ENCODE measurements at regions not wholly inside any gene's neighbourhood (a gene's known extent, or its start where the extent isn't known, plus 50 kb on each side); places are given as distances from the start of the nearest gene placed in this dataset.

GRCh38 chr5:105922574-105922973, 1748.2 kb downstream of the EFNA5 start:
- no peaks in the 10 kb centered on the region for H3K36me3 ChIP-seq (ENCODE audit: insufficient read depth, low read length)
- H3K4me3 ChIP-seq (ENCODE audit: low read length), result no peak overlapping the region
- no CpG with 5 or more reads among the region's 1 CpG for WGBS
- no peaks in the 10 kb centered on the region for H3K9me3 ChIP-seq (ENCODE audit: insufficient read depth, low read depth, low read length)
- no peaks in the 10 kb centered on the region for H3K27me3 ChIP-seq (ENCODE audit: insufficient read depth, low read length)
- H3K4me1 ChIP-seq (ENCODE audit: insufficient read depth, low read length), result 0 out of 2 replicates have a peak, but pooled peaks cover 4% of the 10 kb centered on the region
- H3K9ac ChIP-seq (ENCODE audit: low read depth, low read length), result no peak overlapping the region
- H3K27ac ChIP-seq (ENCODE audit: low read depth, low read length), result no peak overlapping the region

GRCh38 chr5:105922080-105922479, 1748.7 kb downstream of the EFNA5 start:
- Histone ChIP-seq H3K9me3 (ENCODE audit: insufficient read depth, low read depth, low read length) (no peaks in the 10 kb centered on the region), H3K27ac (ENCODE audit: low read depth, low read length) (no peak overlapping the region), H3K4me1 (ENCODE audit: insufficient read depth, low read length) (0 out of 2 replicates have a peak, but pooled peaks cover 4% of the 10 kb centered on the region), H3K36me3 (ENCODE audit: insufficient read depth, low read length) (no peaks in the 10 kb centered on the region), H3K4me3 (ENCODE audit: low read length) (no peak overlapping the region), H3K27me3 (ENCODE audit: insufficient read depth, low read length) (no peaks in the 10 kb centered on the region), H3K9ac (ENCODE audit: low read depth, low read length) (no peak overlapping the region)

- WGBS, result 100% methylated on average over 1 of the region's 1 CpG
- Histone ChIP-seq H3K4me1 (ENCODE audit: insufficient read depth, low read length) (no peaks in the 10 kb centered on the region), H3K27ac (ENCODE audit: low read depth, low read length) (no peak overlapping the region), H3K36me3 (ENCODE audit: insufficient read depth, low read length) (no peaks in the 10 kb centered on the region), H3K9me3 (ENCODE audit: insufficient read depth, low read depth, low read length) (no peaks in the 10 kb centered on the region), H3K27me3 (ENCODE audit: insufficient read depth, low read length) (no peaks in the 10 kb centered on the region), H3K9ac (ENCODE audit: low read depth, low read length) (no peak overlapping the region), H3K4me3 (ENCODE audit: low read length) (no peak overlapping the region)
Measured at GRCh38 chr5:105917189-105917588, 1753.5 kb downstream of the EFNA5 start.

- H3K4me1 ChIP-seq (ENCODE audit: insufficient read depth, low read length), result no peaks in the 10 kb centered on the region
- no peak overlapping the region for H3K9ac ChIP-seq (ENCODE audit: low read depth, low read length)
- WGBS, result no CpG with 5 or more reads among the region's 2 CpGs
- H3K4me3 ChIP-seq (ENCODE audit: low read length), result no peak overlapping the region
- no peaks in the 10 kb centered on the region for H3K27me3 ChIP-seq (ENCODE audit: insufficient read depth, low read length)
- no peaks in the 10 kb centered on the region for H3K36me3 ChIP-seq (ENCODE audit: insufficient read depth, low read length)
- no peaks in the 10 kb centered on the region for H3K9me3 ChIP-seq (ENCODE audit: insufficient read depth, low read depth, low read length)
- H3K27ac ChIP-seq (ENCODE audit: low read depth, low read length), result no peak overlapping the region
Measured at GRCh38 chr5:105907016-105907415, 1763.7 kb downstream of the EFNA5 start.

- Histone ChIP-seq H3K4me3 (ENCODE audit: low read length) (no peak overlapping the region), H3K9me3 (ENCODE audit: insufficient read depth, low read depth, low read length) (no peaks in the 10 kb centered on the region), H3K27ac (ENCODE audit: low read depth, low read length) (no peak overlapping the region), H3K9ac (ENCODE audit: low read depth, low read length) (no peak overlapping the region), H3K4me1 (ENCODE audit: insufficient read depth, low read length) (no peaks in the 10 kb centered on the region), H3K36me3 (ENCODE audit: insufficient read depth, low read length) (no peaks in the 10 kb centered on the region), H3K27me3 (ENCODE audit: insufficient read depth, low read length) (no peaks in the 10 kb centered on the region)
- 95% methylated on average over 2 of the region's 3 CpGs for WGBS
Measured at GRCh38 chr5:105905392-105905791, 1765.3 kb downstream of the EFNA5 start.

DNA sequence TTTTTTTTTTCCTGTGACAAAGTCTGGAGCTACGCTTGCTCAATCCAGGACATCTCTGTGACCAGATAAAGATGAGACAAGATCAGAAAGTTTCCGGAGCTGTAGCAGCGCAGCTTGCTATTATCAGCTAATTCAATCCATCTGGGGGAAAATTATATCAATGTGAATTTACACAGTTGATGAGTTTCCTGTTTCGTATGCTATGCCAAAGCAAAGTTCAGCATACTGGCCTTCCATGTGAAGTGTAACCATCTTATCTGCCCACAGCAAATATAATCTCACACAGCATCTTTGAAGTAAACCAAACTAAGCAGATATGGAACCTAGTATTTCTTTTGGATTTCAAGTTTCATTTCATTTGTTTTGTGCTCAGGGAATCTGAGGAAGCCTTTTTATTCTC, 1767.7 kb downstream of the EFNA5 start:
- H3K4me3 ChIP-seq (ENCODE audit: low read length), result no peak overlapping the region
- H3K4me1 ChIP-seq (ENCODE audit: insufficient read depth, low read length), result no peaks in the 10 kb centered on the region
- no peaks in the 10 kb centered on the region for H3K27me3 ChIP-seq (ENCODE audit: insufficient read depth, low read length)
- no peaks in the 10 kb centered on the region for H3K36me3 ChIP-seq (ENCODE audit: insufficient read depth, low read length)
- H3K9me3 ChIP-seq (ENCODE audit: insufficient read depth, low read depth, low read length), result no peaks in the 10 kb centered on the region
- no peak overlapping the region for H3K27ac ChIP-seq (ENCODE audit: low read depth, low read length)
- WGBS, result 97% methylated on average over 4 of the region's 4 CpGs
- H3K9ac ChIP-seq (ENCODE audit: low read depth, low read length), result no peak overlapping the region

DNA sequence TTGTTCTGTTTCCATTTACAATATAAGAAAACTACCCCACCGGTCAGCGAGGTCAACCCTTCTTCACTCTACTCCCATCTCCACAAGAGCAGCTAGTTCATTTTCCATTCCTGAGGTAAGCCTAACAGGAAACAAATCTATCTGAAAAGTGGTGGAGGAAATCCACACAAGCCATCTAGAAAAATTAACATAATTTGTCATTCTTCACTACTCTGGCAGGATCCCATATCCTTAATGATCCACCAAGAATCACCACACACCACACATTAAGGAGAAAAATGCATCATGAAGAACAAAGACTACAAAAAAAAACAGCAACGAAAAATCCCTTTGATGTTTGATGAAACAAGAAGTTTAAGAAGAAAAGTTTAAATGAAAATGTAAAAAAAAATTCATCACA, 1771.0 kb downstream of the EFNA5 start:
- Histone ChIP-seq H3K4me1 (ENCODE audit: insufficient read depth, low read length) (peaks cover 9% of the 10 kb centered on the region), H3K27ac (ENCODE audit: low read depth, low read length) (no peak overlapping the region), H3K4me3 (ENCODE audit: low read length) (no peak overlapping the region), H3K9me3 (ENCODE audit: insufficient read depth, low read depth, low read length) (no peaks in the 10 kb centered on the region), H3K9ac (ENCODE audit: low read depth, low read length) (no peak overlapping the region), H3K36me3 (ENCODE audit: insufficient read depth, low read length) (no peaks in the 10 kb centered on the region), H3K27me3 (ENCODE audit: insufficient read depth, low read length) (no peaks in the 10 kb centered on the region)
- 99% methylated on average over 2 of the region's 3 CpGs for WGBS

DNA sequence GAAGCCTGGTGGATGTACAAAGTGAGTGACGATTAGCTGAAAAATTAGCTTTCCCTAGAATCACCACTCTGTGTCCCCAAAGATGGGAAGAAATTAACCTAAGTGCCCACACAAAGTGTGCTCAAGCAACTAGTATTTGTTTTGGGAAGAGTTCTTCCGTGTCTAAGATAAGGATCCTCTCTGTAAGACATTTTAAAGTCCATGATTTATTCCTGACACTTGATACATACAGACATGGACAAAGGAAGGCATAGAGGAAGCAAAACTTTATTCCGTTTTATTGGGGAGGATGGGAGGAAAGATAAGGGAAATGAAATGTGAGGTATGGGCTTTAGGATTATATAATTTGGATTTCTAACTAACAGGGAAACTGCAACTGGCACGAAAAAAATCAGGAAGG, 1772.6 kb downstream of the EFNA5 start:
- WGBS, result 89% methylated on average over 4 of the region's 4 CpGs
- Histone ChIP-seq H3K4me1 (ENCODE audit: insufficient read depth, low read length) (peaks cover 9% of the 10 kb centered on the region), H3K27ac (ENCODE audit: low read depth, low read length) (no peak overlapping the region), H3K27me3 (ENCODE audit: insufficient read depth, low read length) (no peaks in the 10 kb centered on the region), H3K9me3 (ENCODE audit: insufficient read depth, low read depth, low read length) (no peaks in the 10 kb centered on the region), H3K36me3 (ENCODE audit: insufficient read depth, low read length) (no peaks in the 10 kb centered on the region), H3K4me3 (ENCODE audit: low read length) (no peak overlapping the region), H3K9ac (ENCODE audit: low read depth, low read length) (no peak overlapping the region)

- Histone ChIP-seq H3K4me3 (ENCODE audit: low read length) (no peak overlapping the region), H3K36me3 (ENCODE audit: insufficient read depth, low read length) (no peaks in the 10 kb centered on the region), H3K27ac (ENCODE audit: low read depth, low read length) (no peak overlapping the region), H3K9me3 (ENCODE audit: insufficient read depth, low read depth, low read length) (no peaks in the 10 kb centered on the region), H3K9ac (ENCODE audit: low read depth, low read length) (no peak overlapping the region), H3K27me3 (ENCODE audit: insufficient read depth, low read length) (no peaks in the 10 kb centered on the region), H3K4me1 (ENCODE audit: insufficient read depth, low read length) (no peaks in the 10 kb centered on the region)
- 100% methylated on average over 1 of the region's 1 CpG for WGBS
Measured at GRCh38 chr5:105885266-105885665, 1785.5 kb downstream of the EFNA5 start.

- no peak overlapping the region for H3K9ac ChIP-seq (ENCODE audit: low read depth, low read length)
- no peaks in the 10 kb centered on the region for H3K36me3 ChIP-seq (ENCODE audit: insufficient read depth, low read length)
- H3K27me3 ChIP-seq (ENCODE audit: insufficient read depth, low read length), result no peaks in the 10 kb centered on the region
- H3K4me3 ChIP-seq (ENCODE audit: low read length), result no peak overlapping the region
- H3K4me1 ChIP-seq (ENCODE audit: insufficient read depth, low read length), result no peaks in the 10 kb centered on the region
- 96% methylated on average over 4 of the region's 4 CpGs for whole genome bisulfite sequencing
- H3K27ac ChIP-seq (ENCODE audit: low read depth, low read length), result no peak overlapping the region
- no peaks in the 10 kb centered on the region for H3K9me3 ChIP-seq (ENCODE audit: insufficient read depth, low read depth, low read length)
Measured at GRCh38 chr5:105882956-105883481, 1787.7 kb downstream of the EFNA5 start.

DNA sequence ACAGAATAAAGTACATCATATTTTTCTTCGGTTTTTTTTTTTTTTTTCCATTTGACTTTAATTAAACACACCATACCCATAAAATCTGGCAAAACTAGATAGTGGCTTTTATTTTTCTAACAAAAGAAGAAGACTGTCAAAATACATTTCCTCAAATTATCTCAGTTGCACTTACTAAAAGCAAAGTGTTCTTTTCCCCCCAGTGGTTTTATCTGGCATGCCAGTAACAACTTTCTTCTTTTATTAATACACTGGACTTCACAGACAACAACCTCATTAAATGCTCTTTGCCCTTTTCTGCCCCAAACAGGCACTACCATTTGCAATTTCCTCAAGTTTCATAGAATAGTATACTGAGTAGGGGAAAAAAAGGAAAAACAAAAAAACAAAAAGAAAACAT, 1792.3 kb downstream of the EFNA5 start:
- H3K9me3 ChIP-seq (ENCODE audit: insufficient read depth, low read depth, low read length), result no peaks in the 10 kb centered on the region
- H3K4me1 ChIP-seq (ENCODE audit: insufficient read depth, low read length), result no peaks in the 10 kb centered on the region
- 100% methylated on average over 1 of the region's 1 CpG for WGBS
- no peaks in the 10 kb centered on the region for H3K36me3 ChIP-seq (ENCODE audit: insufficient read depth, low read length)
- no peak overlapping the region for H3K27ac ChIP-seq (ENCODE audit: low read depth, low read length)
- no peak overlapping the region for H3K4me3 ChIP-seq (ENCODE audit: low read length)
- no peak overlapping the region for H3K9ac ChIP-seq (ENCODE audit: low read depth, low read length)
- H3K27me3 ChIP-seq (ENCODE audit: insufficient read depth, low read length), result no peaks in the 10 kb centered on the region

GRCh38 chr5:105877592-105877991, 1793.1 kb downstream of the EFNA5 start:
- no peaks in the 10 kb centered on the region for H3K36me3 ChIP-seq (ENCODE audit: insufficient read depth, low read length)
- H3K27ac ChIP-seq (ENCODE audit: low read depth, low read length), result no peak overlapping the region
- no peaks in the 10 kb centered on the region for H3K4me1 ChIP-seq (ENCODE audit: insufficient read depth, low read length)
- no peak overlapping the region for H3K9ac ChIP-seq (ENCODE audit: low read depth, low read length)
- WGBS, result 94% methylated on average over 2 of the region's 2 CpGs
- H3K9me3 ChIP-seq (ENCODE audit: insufficient read depth, low read depth, low read length), result no peaks in the 10 kb centered on the region
- H3K4me3 ChIP-seq (ENCODE audit: low read length), result no peak overlapping the region
- H3K27me3 ChIP-seq (ENCODE audit: insufficient read depth, low read length), result no peaks in the 10 kb centered on the region

All from HUES64 (cell line).